ENCODE measurements at regions not wholly inside any gene's neighbourhood (a gene's known extent, or its start where the extent isn't known, plus 50 kb on each side); places are given as distances from the start of the nearest gene placed in this dataset.

DNA sequence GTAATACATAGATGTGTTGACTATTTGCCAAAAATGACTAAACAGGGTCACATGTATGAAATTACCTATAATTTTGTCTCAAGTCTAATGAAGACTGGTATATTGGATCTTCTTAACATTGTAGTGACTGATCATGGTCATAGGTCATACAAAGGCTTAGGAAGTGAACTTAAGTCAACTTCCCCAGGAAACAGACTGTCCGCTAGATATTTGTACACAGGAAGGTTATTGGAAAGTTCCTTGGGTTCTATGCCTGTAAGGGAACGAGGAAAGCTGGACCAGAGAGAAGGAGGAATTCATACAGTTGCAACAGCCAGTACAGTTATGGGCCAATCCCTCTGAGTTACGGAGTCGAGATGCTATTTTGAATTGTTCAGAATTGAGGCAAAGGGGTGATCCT lies 462.0 kb upstream of the THRB start:
- H3K27ac ChIP-seq (ENCODE audit: control insufficient read depth, insufficient read depth, low read length): no peak overlapping the region
- no peaks in the 10 kb centered on the region for H3K27me3 ChIP-seq (ENCODE audit: control insufficient read depth, extremely low read depth, insufficient read depth, low read length)
- H3K9me1 ChIP-seq (ENCODE audit: control insufficient read depth, extremely low read depth, insufficient read depth, low read length): no peaks in the 10 kb centered on the region
- H3K79me2 ChIP-seq (ENCODE audit: control insufficient read depth, insufficient read depth, low read length): no peaks in the 10 kb centered on the region
- no peak overlapping the region for H3K9ac ChIP-seq (ENCODE audit: control insufficient read depth, extremely low read depth, insufficient read depth, low read length)
- no peak overlapping the region for H3K4me3 ChIP-seq (ENCODE audit: control insufficient read depth in 2 of 3, extremely low read depth in 1 of 3, insufficient read depth in 2 of 3, low read depth in 1 of 3, low read length in 3 of 3)
- no peaks in the 10 kb centered on the region for H3K36me3 ChIP-seq (ENCODE audit: control insufficient read depth in 2 of 2, extremely low read depth in 1 of 2, insufficient read depth in 2 of 2, low read length in 2 of 2)
- DNase-seq (ENCODE audit: low read depth, low spot score) (no peak), FAIRE-seq (no peak)
- dilution Hi-C loops (cut with MboI; ENCODE audit: extremely low pct_ligation_motif_present, low sequenced_read_pairs): no loop called here
- no peaks in the 10 kb centered on the region for H4K20me1 ChIP-seq (ENCODE audit: control insufficient read depth, extremely low read depth, insufficient read depth, low read length)
- no peak overlapping the region for H3K4me2 ChIP-seq (ENCODE audit: control insufficient read depth, extremely low read depth, insufficient read depth, low read depth, low read length)
- H3K9me3 ChIP-seq (ENCODE audit: control insufficient read depth, low read depth, low read length): no peaks in the 10 kb centered on the region
- TF ChIP-seq, protein P1, sequence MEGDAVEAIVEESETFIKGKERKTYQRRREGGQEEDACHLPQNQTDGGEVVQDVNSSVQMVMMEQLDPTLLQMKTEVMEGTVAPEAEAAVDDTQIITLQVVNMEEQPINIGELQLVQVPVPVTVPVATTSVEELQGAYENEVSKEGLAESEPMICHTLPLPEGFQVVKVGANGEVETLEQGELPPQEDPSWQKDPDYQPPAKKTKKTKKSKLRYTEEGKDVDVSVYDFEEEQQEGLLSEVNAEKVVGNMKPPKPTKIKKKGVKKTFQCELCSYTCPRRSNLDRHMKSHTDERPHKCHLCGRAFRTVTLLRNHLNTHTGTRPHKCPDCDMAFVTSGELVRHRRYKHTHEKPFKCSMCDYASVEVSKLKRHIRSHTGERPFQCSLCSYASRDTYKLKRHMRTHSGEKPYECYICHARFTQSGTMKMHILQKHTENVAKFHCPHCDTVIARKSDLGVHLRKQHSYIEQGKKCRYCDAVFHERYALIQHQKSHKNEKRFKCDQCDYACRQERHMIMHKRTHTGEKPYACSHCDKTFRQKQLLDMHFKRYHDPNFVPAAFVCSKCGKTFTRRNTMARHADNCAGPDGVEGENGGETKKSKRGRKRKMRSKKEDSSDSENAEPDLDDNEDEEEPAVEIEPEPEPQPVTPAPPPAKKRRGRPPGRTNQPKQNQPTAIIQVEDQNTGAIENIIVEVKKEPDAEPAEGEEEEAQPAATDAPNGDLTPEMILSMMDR (optimal IDR thresholded peaks at IDR 0.05 in 1 of 3, IDR thresholded peaks at IDR 0.05 in 1 of 3, conservative IDR thresholded peaks at IDR 0.05 in 1 of 3; ENCODE audit: extremely low read depth in 1 of 3, insufficient read depth in 2 of 3, low read length in 3 of 3): no peak
- TF ChIP-seq EZH2 (IDR thresholded peaks at IDR 0.05; ENCODE audit: low read length): no peak
- no peaks in the 10 kb centered on the region for H3K4me1 ChIP-seq (ENCODE audit: control insufficient read depth, extremely low read depth, insufficient read depth, low read length)
- H2AFZ ChIP-seq (ENCODE audit: control insufficient read depth, low read length): no peak overlapping the region

DNA sequence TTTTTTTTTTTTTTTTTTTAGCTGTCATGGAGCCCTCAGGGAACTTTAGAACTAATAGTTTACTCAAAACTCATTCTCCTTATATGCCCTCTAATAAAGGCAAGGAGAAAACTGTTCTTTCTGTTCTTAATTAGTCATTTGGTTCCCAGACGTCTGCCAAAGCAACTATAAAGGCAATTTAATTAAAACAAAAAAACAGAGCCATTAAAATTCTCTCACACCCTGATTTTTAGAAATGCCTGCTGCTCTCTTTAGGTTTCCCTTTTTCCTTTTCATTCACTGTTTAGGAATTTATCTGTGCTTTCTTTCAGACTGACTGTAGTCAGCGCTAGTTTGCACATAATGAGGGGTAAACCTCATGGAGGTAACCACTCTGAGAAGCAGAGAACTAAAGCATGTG lies 463.6 kb upstream of the THRB start:
- no peaks in the 10 kb centered on the region for H3K27me3 ChIP-seq (ENCODE audit: control insufficient read depth, extremely low read depth, insufficient read depth, low read length)
- TF ChIP-seq, protein P1 (optimal IDR thresholded peaks at IDR 0.05 in 1 of 3, IDR thresholded peaks at IDR 0.05 in 1 of 3, conservative IDR thresholded peaks at IDR 0.05 in 1 of 3; ENCODE audit: extremely low read depth in 1 of 3, insufficient read depth in 2 of 3, low read length in 3 of 3): no peak
- TF ChIP-seq EZH2 (IDR thresholded peaks at IDR 0.05; ENCODE audit: low read length): no peak
- H2AFZ ChIP-seq (ENCODE audit: control insufficient read depth, low read length): no peak overlapping the region
- H3K79me2 ChIP-seq (ENCODE audit: control insufficient read depth, insufficient read depth, low read length): no peaks in the 10 kb centered on the region
- no peaks in the 10 kb centered on the region for H3K9me3 ChIP-seq (ENCODE audit: control insufficient read depth, low read depth, low read length)
- FAIRE-seq (no peak), DNase-seq (ENCODE audit: low read depth, low spot score) (no peak)
- H3K4me3 ChIP-seq (ENCODE audit: control insufficient read depth in 2 of 3, extremely low read depth in 1 of 3, insufficient read depth in 2 of 3, low read depth in 1 of 3, low read length in 3 of 3): no peak overlapping the region
- H3K27ac ChIP-seq (ENCODE audit: control insufficient read depth, insufficient read depth, low read length): no peak overlapping the region
- H3K36me3 ChIP-seq (ENCODE audit: control insufficient read depth in 2 of 2, extremely low read depth in 1 of 2, insufficient read depth in 2 of 2, low read length in 2 of 2): no peaks in the 10 kb centered on the region
- no peak overlapping the region for H3K9ac ChIP-seq (ENCODE audit: control insufficient read depth, extremely low read depth, insufficient read depth, low read length)
- dilution Hi-C loops (cut with MboI; ENCODE audit: extremely low pct_ligation_motif_present, low sequenced_read_pairs): no loop called here
- H3K4me2 ChIP-seq (ENCODE audit: control insufficient read depth, extremely low read depth, insufficient read depth, low read depth, low read length): no peak overlapping the region
- H4K20me1 ChIP-seq (ENCODE audit: control insufficient read depth, extremely low read depth, insufficient read depth, low read length): no peaks in the 10 kb centered on the region
- no peaks in the 10 kb centered on the region for H3K9me1 ChIP-seq (ENCODE audit: control insufficient read depth, extremely low read depth, insufficient read depth, low read length)
- H3K4me1 ChIP-seq (ENCODE audit: control insufficient read depth, extremely low read depth, insufficient read depth, low read length): no peaks in the 10 kb centered on the region
